GM19372 (cell line): ENCODE measurements at regions not wholly inside any gene's neighbourhood (a gene's known extent, or its start where the extent isn't known, plus 50 kb on each side); places are given as distances from the start of the nearest gene placed in this dataset.

Source experiments
- ATAC-seq: cut with Tn5 transposase; IDR thresholded peaks from one replicate; pipeline ENCODE4 v1.9.1; 2021; ENCODE audit warnings: mild to moderate bottlenecking, low read depth, moderate library complexity; ENCODE audit not compliant: unreplicated experiment

DNA sequence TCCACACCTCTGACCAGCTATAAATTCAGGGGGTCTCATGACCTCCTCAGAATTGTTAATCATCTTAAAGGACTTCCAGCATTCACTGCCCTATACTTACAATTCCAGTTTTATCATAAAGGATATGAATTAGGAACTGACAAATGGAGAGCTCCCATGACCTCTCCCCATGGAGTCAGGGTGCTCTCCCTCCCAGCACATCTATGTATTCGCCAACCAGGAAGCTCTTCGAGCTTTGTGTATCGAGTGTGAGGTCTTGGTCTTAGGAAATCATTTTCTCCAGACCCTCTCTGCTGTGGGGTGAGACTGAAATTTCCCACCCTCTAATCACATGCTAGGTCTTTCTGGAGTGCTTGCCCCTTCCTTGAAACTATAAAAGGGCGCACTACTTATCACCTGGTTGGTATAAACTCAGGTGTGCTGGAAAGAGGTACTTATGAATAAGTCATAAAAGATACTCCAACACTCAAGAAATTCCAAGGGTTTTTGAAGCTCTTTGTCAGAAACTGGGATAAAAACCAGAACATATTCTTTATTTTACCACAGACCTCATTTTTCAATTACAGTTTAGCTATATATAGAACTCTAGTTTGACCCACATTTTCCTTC, 238.4 kb upstream of the OPRM1 start:
- ATAC-seq: no peak

DNA sequence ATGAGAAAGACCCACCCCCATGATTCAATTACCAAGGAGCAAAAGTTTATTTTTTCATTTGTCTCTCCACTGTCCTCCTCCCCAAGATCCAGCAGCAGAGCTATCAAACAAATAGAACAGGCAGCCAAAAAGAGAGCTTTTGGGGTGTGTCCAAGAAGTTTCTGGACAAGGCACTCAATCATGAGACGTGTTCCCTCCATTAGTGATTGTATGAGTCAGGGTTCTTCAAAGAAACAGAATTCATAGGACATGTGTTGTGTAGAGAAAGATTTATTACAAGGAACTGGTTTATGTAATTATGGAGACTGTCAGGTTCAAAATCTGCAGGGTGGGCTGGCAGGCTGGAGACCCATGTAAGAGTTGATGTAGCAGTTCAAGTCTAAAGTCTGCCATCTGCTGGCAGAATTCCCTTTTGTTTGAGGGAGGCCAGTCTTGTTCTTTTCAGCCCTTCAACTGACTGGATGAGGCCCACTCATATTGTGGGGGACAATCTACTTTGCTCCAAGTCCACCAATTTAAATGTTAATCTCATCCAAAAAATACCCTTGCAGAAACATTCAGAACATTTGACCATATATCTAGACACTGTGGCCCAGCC, 248.1 kb upstream of the OPRM1 start:
- ATAC-seq: no peak

- ATAC-seq: no peak
Observed at GRCh38 chr6:153790048-153790447, 249.0 kb upstream of the OPRM1 start.

DNA sequence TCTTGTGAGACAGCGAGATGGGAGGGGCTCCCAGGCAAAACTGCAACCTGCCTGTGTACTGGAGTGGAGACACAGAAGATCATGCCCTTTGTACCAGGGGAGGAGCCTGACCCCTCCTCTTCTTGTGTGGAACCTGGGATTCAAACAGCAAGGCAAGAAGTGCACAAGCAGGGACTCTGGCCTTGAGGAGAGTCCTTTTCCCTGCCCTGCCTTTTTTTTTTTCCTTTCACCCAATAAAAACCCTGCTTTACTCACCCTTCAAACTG, 251.8 kb upstream of the OPRM1 start:
- no peak for ATAC-seq

- no peak for ATAC-seq
Observed at GRCh38 chr6:153781306-153781705, 257.7 kb upstream of the OPRM1 start.

DNA sequence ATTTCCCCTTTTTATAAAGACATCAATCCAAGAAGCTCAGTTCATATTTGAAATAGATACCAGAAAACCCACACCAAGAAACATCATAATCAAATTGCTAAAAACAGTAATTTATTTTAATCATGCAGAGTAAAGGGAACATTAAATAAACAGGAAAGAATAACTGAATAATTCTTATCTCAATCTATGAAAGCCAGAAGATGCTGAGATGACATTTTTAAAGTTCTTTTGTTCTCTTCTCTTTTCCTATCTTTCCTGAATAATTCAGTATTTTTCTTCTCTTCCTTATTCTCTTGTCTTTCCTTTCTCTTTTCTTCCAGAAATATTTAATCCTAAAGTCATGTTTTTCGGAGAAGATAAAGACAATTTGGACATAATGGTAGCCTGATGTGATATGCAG, 259.0 kb upstream of the OPRM1 start:
- no peak for ATAC-seq

GRCh38 chr6:153778216-153778615, 260.8 kb upstream of the OPRM1 start:
- ATAC-seq: no peak

GRCh38 chr6:153771577-153771976, 267.5 kb upstream of the OPRM1 start:
- no peak for ATAC-seq

DNA sequence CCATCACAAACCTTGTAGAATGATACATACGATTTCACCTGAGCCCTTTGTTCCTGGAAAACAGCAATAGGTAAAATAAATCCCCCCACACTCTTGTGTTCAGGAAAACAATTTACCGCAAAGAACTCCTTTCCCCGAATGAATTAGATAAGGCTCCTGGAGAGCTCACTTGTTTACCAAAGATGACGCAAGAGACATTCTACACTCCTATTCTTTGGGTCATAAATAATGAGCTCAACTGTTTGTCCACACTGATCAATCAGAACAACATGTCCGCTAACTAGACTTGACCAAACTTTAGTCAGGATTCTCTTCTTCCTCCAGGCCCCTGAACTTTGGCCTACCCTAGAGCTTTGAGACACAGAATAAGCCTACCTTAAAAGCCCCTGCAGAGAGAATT, 271.9 kb upstream of the OPRM1 start:
- ATAC-seq: no peak

DNA sequence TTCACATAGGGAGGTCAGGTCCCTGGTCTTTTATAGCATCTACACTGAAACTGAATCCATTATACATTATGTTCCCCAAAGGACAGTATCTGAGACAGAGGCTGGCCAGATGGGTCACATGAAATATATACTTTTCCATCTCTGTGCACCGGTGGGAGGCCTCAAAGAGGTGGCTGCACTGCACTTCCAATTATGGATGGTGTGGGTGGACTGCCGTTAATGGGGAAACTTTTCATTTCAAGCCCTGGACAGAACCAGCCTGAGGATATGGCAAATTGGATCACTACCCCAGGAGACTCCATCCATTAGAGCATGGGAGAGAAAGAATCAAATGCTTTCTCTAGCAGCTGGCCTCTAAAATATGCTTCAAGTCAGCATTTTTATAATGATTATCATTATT, 280.5 kb upstream of the OPRM1 start:
- no peak for ATAC-seq

- no peak for ATAC-seq
Observed at GRCh38 chr6:153735761-153736160, 303.3 kb upstream of the OPRM1 start.

DNA sequence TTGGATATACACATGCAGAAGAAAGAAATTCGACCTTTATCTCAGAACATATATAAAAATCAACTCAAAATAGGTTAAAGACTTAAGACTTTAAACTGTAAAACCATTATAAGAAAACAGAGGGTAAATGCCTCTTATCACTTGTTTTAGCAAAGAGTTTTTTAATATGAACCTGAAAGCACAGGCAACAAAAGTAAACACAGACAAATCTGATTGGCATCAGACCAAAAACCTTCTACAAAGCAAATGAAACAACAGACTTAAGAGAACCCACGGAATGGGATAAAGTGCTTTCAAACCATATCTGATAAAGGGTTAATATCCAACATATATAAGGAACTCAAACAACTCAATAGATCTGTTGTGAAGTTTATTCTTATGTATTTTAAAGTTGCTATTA, 309.9 kb upstream of the OPRM1 start:
- no peak for ATAC-seq

DNA sequence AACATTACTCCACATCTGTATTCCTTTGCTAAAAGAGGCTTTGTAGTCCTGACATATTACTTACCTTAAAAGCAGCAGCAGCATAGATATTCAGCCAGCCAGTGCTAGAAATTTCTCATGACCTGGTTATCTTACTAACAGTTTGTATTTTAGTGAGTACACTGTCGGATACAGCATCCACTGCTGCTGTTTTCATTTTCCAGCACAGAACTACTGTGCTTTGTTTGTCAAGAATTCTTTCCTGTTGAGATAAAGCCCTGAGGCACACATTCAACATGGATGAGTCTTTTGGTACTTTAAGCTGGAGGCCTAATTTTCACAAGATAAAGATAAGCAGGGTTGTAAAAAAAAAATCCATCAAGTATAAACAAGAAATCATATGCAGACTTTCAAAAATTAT, 311.2 kb upstream of the OPRM1 start:
- no peak for ATAC-seq

- no peak for ATAC-seq
Observed at GRCh38 chr6:153725456-153725855, 313.6 kb upstream of the OPRM1 start.

- no peak for ATAC-seq
Observed at GRCh38 chr6:153720732-153721131, 318.3 kb upstream of the OPRM1 start.

DNA sequence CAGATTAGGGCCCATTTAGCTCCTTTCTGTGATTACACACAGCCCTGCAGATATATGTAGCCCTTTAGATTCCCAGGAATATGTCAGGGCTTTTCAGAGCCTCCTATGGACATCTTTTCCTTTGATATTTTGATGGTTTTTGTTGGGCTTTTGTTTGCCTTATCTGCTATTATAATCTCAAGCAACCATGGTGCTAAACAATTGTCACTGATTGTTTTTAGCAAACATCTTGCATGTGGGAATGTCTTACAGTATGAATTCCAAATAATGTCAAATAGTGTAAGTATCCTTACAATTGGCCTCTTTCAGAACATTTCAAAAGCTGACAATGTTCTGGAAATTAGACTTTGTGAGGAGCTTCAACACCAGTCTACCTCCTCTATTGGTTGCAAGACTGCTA, 333.6 kb upstream of the OPRM1 start:
- ATAC-seq: no peak

DNA sequence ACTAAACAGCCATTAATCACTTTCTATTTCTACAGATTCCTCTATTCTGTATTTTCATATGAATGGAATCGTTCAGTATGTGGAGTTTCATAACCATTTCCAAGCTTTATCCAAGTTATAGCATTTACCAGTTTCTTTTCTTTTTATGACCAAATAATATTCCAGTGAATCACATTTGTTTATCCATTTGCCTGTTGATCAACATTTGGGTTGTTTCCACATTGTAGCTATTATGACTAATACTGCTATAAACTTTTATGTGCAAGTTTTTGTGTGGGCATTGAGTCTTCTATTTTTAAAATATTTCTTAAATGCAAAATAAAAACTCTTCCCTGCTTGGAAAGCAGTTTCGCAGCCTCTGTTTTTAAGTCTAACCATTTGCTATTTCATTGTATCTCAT, 336.4 kb upstream of the OPRM1 start:
- ATAC-seq: no peak

GRCh38 chr6:153698637-153699036, 340.4 kb upstream of the OPRM1 start:
- no peak for ATAC-seq

DNA sequence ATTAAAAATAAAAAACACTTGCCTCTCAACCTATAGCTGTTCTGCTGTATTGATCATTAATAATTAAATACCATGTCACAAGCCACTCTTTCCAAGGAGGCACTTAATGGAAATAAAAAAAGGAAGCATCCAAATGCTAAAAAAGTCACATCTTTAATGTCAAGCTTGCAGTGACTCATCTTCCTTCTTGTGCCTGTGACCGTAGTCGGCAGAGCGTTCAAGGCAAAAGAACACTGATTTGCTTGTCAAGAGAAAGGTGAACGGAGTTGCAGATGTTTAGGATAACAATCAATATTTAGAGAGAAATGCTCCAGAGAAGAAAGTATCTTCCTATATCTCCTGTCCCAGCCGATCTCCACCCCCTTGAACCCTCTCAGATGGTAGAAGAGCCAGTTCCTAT, 341.0 kb upstream of the OPRM1 start:
- no peak for ATAC-seq

DNA sequence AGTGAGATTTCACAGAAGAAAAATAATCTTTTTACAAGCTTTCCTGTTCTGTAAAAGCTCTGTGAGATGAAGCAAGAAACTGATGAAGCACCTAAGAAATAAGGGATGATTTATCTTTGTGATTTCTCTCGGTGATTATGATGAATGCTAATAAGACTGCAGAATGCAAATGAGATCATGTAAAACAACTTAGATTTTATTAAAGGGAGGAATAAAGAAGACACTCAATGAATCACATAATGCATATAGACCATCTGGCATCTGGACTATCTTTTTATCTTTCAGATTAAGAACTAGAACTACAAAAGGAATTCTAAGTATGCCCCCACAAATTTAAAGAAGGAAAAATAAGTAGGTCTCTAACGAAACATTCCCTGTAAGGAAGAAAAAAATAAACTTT, 361.5 kb upstream of the OPRM1 start:
- no peak for ATAC-seq

DNA sequence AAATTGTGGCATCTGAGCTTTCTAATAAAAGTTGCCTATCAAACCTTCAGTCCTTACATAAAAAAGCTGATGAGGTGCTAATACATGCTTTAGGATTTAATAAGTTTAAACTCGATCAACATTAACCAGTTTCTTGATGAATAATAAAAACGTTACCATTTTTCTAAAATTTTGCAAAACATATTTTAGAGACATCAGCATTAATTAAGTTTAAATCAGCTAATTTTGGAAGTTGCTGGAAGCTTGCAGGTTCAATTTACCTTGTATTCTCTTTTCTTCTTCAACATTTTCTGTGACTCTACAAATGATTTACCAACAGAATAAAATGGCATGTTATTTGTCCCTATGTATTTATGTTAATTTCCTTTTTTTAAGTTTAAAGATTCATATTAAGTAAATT, 365.3 kb upstream of the OPRM1 start:
- no peak for ATAC-seq

DNA sequence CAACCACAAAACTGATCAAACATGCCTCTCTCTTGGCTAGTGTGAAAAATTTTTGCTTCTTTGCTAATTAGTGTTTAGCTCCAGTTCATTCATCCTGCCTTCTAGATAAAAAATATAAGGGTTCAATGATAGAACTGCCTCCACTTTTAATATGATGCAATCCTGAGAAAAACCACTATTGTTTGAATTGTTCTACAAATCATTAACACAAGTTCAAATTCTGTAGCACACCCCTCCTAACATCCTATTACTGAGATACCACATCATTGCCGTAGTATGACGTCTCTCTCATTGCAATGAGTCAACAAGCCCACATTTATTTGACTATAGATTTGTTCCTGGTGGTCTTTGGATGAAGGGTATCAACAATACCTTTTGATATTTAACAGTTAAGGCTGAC, 365.8 kb upstream of the OPRM1 start:
- ATAC-seq: no peak

DNA sequence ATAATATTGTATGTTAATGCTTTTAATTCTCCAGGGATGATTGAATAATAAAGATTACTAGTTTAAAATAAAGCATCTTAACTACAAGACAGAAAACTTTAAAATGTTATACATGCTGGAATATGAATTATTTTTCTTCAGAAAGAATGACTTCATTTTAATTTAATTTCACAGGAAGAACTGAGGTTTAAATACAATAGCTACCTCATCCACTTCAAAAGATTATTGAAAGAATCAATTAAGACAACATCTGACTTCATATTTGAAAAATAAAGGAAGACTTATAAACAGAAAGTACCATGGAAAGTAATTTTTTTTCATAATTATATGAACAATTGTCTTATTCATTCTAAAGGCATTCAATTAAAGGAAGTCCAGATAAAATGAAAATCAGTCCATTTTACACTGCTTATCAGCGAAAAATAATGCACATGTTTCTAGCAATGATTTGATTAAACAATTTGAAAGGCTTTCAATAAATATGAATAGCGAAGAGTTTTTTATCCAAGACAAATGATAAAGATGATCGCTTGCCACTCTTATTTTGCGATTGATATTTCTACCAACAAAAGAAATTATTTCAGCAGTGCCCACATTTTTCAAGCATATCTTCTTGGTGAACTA, 368.5 kb upstream of the OPRM1 start:
- ATAC-seq: no peak
